GM18499 (cell line): ENCODE measurements at regions not wholly inside any gene's neighbourhood (a gene's known extent, or its start where the extent isn't known, plus 50 kb on each side); places are given as distances from the start of the nearest gene placed in this dataset.
"Not testable (repeated sequence)": the region's sequence is repeated elsewhere in the genome, so short reads cannot be mapped to it uniquely, and the experiment has no call there.

Experiments
- ATAC-seq: cut with Tn5 transposase; IDR thresholded peaks from one replicate; pipeline ENCODE4 v1.9.1; 2021; ENCODE audit warnings: moderate number of reproducible peaks; ENCODE audit not compliant: insufficient read depth, unreplicated experiment

- ATAC-seq, result no peak
Observed at GRCh38 chr11:109667719-109668118, 245.7 kb downstream of the C11orf87 start.

- no peak for ATAC-seq
Observed at GRCh38 chr11:109668973-109669634, 247.1 kb downstream of the C11orf87 start.

- no peak for ATAC-seq
Observed at GRCh38 chr11:109677231-109677630, 255.2 kb downstream of the C11orf87 start.

GRCh38 chr11:109677876-109678275 is 255.9 kb downstream of the C11orf87 start:
- no peak for ATAC-seq

GRCh38 chr11:109680127-109680526 is 258.1 kb downstream of the C11orf87 start:
- ATAC-seq, result no peak

GRCh38 chr11:109682788-109683187 is 260.8 kb downstream of the C11orf87 start:
- not testable (repeated sequence) for ATAC-seq

GRCh38 chr11:109695696-109696095 is 273.7 kb downstream of the C11orf87 start:
- ATAC-seq, result no peak

- no peak for ATAC-seq
Observed at GRCh38 chr11:109696191-109696897, 274.4 kb downstream of the C11orf87 start.

- peak; percentile 80 for ATAC-seq
Observed at GRCh38 chr11:109697140-109697843, 275.3 kb downstream of the C11orf87 start.

- ATAC-seq, result no peak
Observed at GRCh38 chr11:109698237-109698636, 276.2 kb downstream of the C11orf87 start.

- ATAC-seq, result no peak
Observed at GRCh38 chr11:109704432-109704831, 282.4 kb downstream of the C11orf87 start.

- ATAC-seq, result no peak
Observed at GRCh38 chr11:109706945-109707344, 285.0 kb downstream of the C11orf87 start.

GRCh38 chr11:109707411-109707810 is 285.4 kb downstream of the C11orf87 start:
- ATAC-seq, result no peak

- no peak for ATAC-seq
Observed at GRCh38 chr11:109708184-109708583, 286.2 kb downstream of the C11orf87 start.

GRCh38 chr11:109714444-109714843 is 292.5 kb downstream of the C11orf87 start:
- not testable (repeated sequence) for ATAC-seq

GRCh38 chr11:109715424-109715823 is 293.4 kb downstream of the C11orf87 start:
- ATAC-seq, result not testable (repeated sequence)

- ATAC-seq, result no peak
Observed at GRCh38 chr11:109726061-109726460, 304.1 kb downstream of the C11orf87 start.

- ATAC-seq, result no peak
Observed at GRCh38 chr11:109728056-109728455, 306.1 kb downstream of the C11orf87 start.

GRCh38 chr11:109729761-109730160 is 307.8 kb downstream of the C11orf87 start:
- no peak for ATAC-seq

- no peak for ATAC-seq
Observed at GRCh38 chr11:109730669-109731068, 308.7 kb downstream of the C11orf87 start.

GRCh38 chr11:109731451-109731850 is 309.5 kb downstream of the C11orf87 start:
- ATAC-seq, result no peak
